ENCODE measurements at regions not wholly inside any gene's neighbourhood (a gene's known extent, or its start where the extent isn't known, plus 50 kb on each side); places are given as distances from the start of the nearest gene placed in this dataset.

DNA sequence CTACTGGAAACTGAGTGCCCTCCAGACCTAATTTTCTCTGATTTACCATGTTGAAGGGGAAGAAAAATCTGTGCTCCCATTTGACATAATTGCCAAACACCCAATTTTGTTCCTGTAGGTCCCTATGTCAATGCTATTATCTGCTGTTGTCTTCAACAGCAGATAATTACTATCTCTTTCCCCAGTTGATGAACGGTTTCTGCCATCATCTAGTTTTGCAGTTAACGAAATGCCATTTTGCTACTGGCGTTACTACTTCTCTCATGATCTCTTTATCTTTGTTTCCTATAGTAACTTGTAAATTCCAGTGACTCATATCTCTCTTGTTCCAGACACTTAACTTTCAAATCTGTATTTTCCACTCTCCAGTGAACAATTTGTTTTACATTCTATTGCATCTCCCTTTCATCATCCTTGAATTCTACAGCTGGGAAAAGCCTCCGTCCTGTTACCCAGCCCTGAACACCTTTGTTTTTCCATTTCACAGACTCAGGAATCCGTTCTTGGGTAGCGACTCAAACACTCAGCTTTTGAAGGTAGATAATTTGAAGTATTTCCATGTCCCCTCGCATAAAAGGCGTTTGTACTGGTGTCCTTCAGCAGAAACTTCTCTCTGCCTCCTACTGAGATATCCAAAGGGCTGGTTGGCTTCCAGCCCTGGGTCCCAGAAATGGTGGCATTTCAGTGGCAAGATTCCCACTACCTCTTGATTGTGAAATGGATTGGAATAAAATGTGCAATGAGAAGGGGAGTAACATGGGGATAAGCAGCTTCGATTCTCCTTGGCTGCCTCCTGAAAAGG, 111.7 kb downstream of the FOXB1 start:
- TF ChIP-seq, protein P1, sequence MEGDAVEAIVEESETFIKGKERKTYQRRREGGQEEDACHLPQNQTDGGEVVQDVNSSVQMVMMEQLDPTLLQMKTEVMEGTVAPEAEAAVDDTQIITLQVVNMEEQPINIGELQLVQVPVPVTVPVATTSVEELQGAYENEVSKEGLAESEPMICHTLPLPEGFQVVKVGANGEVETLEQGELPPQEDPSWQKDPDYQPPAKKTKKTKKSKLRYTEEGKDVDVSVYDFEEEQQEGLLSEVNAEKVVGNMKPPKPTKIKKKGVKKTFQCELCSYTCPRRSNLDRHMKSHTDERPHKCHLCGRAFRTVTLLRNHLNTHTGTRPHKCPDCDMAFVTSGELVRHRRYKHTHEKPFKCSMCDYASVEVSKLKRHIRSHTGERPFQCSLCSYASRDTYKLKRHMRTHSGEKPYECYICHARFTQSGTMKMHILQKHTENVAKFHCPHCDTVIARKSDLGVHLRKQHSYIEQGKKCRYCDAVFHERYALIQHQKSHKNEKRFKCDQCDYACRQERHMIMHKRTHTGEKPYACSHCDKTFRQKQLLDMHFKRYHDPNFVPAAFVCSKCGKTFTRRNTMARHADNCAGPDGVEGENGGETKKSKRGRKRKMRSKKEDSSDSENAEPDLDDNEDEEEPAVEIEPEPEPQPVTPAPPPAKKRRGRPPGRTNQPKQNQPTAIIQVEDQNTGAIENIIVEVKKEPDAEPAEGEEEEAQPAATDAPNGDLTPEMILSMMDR (IDR thresholded peaks at IDR 0.05; ENCODE audit: control insufficient read depth, extremely low read depth, insufficient read depth): no peak
- no peak for DNase-seq (ENCODE audit: low read depth)

DNA sequence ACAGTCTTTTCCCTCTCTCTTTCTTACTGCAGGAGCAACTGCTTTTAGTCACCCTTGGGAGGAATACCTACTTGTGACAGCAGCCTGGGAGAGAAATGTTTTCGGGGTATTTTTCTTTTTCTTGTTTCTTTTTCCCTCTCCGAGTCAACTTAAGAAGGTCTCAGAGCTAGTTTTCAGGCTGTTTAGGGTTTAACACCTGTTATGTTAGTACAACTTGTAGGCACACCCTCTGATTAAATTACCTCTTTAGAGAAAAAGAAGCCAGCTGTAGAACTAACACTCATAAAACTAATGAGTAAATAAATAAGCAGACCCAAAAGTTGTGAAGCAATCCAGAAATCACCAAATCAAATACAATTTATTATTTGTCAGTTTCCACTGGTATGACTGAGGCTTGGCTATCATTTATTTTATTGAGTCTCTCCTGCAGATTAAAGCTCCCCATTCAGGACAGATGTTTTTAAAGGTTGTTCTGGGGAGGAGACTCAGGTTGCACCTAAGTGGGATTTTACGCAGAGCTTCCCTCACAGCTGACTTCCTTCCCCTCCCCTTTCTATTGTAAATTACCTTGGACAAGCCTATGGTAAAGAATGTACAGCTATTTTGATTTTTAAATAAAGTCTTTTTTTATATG, 112.5 kb downstream of the FOXB1 start:
- DNase-seq (ENCODE audit: low read depth): no peak
- no peak overlapping the region for H3K4me3 ChIP-seq (ENCODE audit: low read depth, low read length)
- TF ChIP-seq, protein P1 (IDR thresholded peaks at IDR 0.05; ENCODE audit: control insufficient read depth, extremely low read depth, insufficient read depth): no peak

More for the DNA sequence above, 111.7 kb downstream of the FOXB1 start:
- no peak overlapping the region for H3K4me3 ChIP-seq (ENCODE audit: low read depth, low read length)

DNA sequence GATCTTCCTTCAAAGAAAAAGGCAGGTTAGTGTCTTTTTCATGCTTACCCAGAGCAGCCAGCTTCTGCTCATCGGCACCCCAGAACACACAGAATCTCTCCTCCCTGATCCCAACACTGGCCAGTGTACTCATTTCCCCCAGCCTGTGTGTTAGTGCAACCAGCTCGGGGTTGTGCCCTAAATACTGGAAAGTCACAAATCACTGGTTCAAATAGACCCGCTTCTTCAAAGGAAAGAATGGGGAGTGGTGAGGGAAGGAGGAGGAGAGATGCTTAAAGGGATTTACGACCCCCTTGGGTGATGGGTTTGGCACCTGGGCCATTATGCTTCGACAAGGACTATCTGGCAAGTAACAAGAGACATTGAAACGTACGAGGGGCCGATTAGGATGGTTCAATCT, 114.0 kb downstream of the FOXB1 start:
- TF ChIP-seq, protein P1 (IDR thresholded peaks at IDR 0.05; ENCODE audit: control insufficient read depth, extremely low read depth, insufficient read depth): no peak
- H3K4me3 ChIP-seq (ENCODE audit: low read depth, low read length): no peak overlapping the region
- no peak for DNase-seq (ENCODE audit: low read depth)

DNA sequence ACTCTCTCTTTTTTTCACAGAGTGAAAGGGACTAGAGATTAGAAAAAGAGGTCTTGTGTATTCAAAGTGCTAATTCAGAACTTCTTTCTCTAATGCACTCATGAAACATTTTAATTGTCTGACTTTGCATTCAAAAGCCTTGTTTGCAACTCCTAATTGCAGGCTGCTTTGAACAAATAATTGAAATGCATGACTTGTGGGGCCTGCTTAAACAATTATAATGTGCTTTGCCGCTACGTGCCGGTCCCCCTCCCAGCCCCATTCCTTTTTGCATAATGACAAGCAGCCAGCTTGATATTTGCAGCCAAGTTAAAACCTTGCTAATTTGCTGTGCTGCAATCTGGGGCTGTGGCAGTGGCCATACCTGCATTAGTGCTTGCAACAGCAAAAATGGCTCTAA, 114.5 kb downstream of the FOXB1 start:
- H3K4me3 ChIP-seq (ENCODE audit: low read depth, low read length): no peak overlapping the region
- TF ChIP-seq, protein P1 (IDR thresholded peaks at IDR 0.05; ENCODE audit: control insufficient read depth, extremely low read depth, insufficient read depth): no peak
- DNase-seq (ENCODE audit: low read depth): no peak

DNA sequence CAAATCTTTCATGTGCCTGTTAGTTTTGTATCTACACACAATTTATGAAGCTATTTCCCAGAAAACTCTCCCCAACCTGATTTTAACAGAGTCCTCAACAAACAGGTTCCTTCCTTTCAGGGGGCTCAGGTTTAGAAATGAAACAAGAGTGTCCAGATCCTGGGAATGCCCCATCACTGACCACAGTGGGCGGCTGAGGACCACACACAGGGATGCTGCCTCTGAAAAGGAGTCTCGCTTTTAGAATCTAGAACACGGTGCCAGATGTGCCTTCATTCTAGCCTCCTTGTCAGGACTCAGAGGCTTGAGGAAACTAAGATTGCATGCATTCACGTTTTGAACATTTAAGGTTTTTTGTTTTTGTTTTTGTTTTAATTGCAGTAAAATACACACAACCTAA, 115.0 kb downstream of the FOXB1 start:
- H3K4me3 ChIP-seq (ENCODE audit: low read depth, low read length): no peak overlapping the region

DNA sequence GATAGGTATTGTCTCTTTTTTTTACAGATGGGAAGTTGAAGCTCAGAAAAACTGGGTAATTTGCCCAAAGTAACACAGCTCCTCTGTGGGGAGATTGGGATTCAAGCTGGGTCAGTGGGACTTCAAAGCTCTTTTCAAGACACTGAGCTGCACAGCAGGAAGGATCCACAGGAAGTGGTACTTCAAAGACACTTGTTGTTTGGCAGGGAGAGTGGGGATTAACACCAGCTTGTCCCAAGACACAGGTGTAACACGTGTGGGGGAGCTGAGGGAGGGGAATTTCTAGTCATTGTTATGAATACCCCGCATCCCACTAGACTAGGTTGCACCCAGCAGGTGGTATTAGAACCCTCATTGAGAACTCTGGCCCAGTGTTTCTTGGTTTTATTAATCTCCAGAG, 116.0 kb downstream of the FOXB1 start:
- DNase-seq (ENCODE audit: low read depth): no peak
- no peak overlapping the region for H3K4me3 ChIP-seq (ENCODE audit: low read depth, low read length)
- TF ChIP-seq, protein P1 (IDR thresholded peaks at IDR 0.05; ENCODE audit: control insufficient read depth, extremely low read depth, insufficient read depth): no peak

More for the DNA sequence above, 115.0 kb downstream of the FOXB1 start:
- no peak for DNase-seq (ENCODE audit: low read depth)
- TF ChIP-seq, protein P1 (IDR thresholded peaks at IDR 0.05; ENCODE audit: control insufficient read depth, extremely low read depth, insufficient read depth): no peak

Measured in LNCaP clone FGC (cell line).